AG08395 (cell line): ENCODE measurements at regions not wholly inside any gene's neighbourhood (a gene's known extent, or its start where the extent isn't known, plus 50 kb on each side); places are given as distances from the start of the nearest gene placed in this dataset.

Source experiments
- DNase-seq: peaks from one replicate; pipeline ENCODE4 v3.0.0; 2012; ENCODE audit warnings: mixed read lengths, low spot score

DNA sequence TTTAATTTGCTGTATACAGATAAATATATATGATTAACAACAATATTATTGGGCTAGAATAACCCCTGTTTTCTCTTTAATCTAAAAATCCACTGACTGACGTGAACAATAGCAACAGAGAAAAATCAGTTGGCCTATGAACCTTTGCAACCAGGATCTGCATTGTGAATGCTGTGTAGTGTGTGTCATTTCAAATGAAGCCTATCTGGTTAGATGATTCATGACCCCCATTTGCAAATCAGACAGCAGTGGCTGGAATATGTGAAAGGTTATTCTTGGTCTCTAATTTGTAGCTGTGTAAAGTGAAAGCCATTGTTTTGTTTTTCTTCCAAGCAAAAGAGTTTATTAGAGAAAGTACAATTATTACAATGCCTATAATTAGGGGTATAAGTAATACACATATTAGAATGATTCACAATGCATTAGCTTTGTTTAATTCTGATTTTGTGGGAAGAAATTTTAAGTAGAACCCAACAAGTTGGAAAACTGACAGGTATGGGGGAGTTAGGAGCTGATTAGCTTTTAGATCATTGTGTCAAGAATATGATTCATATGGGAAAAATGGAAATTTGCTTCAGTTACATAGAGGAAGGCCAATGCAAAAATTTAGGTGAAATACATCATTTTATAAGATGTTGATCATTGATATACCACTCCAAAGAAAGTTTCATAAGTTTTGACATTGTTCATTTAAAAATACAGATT is 1362.2 kb upstream of the TMEFF2 start:
- no peak for DNase-seq

DNA sequence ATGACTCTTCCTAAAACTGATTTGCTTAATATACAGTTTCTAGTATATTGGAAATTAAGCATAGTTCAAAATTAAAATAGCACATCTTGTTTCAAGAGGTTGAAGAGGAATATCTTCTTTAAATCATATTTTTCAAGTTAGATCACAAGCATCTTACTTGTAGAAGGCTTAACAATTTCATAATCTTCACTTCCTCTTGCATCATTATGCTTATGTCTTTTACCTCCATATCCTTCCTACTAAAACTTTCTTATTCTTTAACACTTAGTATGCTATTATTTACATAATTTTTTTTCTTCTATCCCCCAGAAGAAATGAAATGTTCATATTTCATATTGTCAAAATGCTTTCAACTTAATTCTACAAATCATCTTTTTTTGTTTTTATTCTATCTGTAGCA is 1354.9 kb upstream of the TMEFF2 start:
- DNase-seq, result no peak

GRCh38 chr2:193542762-193543161 is 1348.0 kb upstream of the TMEFF2 start:
- no peak for DNase-seq

- no peak for DNase-seq
These were observed 1344.5 kb upstream of the TMEFF2 start for GRCh38 chr2:193539188-193539587.

DNA sequence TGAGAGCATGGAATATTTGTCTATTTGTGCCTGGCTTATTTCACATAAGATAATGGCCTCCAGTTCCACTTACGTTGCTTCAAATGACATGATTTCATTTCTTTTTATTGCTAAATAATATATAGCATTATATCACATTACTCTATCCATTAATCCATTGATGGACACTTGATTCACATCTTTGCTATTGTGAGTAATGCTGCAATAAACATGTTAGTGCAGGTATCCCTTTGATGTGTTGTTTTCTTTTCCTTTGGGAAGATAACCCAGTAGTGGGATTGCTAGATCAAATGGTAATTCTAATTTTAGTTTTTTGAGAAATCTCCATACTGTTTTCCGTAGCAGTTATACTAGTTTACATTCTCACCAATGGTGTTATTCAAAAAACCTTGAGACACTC is 1343.3 kb upstream of the TMEFF2 start:
- no peak for DNase-seq

DNA sequence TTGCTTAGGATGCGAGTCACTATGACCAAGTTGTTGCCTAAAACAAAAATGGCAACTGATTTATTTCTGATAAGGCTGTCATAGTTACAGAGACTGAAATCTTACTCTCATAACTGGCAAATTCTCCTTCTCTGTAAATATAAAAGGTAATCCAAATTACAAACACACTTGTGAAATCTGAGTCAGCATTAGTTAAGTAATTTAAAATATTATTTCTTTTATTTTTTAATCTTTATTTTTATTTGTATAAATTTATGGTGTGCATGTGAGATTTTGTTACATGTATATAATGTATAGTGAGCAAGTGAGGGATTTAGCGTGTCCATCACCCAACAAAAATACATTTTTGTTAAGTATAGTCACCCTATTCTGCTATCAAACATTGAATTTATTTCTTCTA is 1342.8 kb upstream of the TMEFF2 start:
- DNase-seq, result no peak

GRCh38 chr2:193528458-193528857 is 1333.7 kb upstream of the TMEFF2 start:
- DNase-seq, result no peak

- DNase-seq, result no peak
These were observed 1332.4 kb upstream of the TMEFF2 start for GRCh38 chr2:193527146-193527545.

- DNase-seq, result no peak
These were observed 1328.9 kb upstream of the TMEFF2 start for GRCh38 chr2:193523662-193524061.

DNA sequence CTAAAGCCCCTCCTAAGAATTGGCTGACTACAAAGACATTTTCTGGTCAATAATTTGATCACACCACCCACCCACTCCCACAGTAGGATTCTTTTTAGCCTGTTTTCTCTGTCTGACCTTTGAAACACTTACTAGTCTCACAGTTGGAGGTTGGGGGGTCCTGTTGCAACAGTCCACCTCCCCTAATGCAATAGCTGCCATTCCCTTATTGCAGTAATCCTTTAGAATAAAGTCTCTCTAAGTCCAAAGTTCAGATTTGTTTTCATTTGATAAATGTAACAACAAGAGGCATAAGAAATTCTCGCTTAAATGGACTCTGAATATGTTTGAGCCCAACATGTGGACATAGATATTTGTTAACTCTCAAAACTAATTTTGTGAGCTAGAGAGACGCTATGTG is 1326.8 kb upstream of the TMEFF2 start:
- no peak for DNase-seq

DNA sequence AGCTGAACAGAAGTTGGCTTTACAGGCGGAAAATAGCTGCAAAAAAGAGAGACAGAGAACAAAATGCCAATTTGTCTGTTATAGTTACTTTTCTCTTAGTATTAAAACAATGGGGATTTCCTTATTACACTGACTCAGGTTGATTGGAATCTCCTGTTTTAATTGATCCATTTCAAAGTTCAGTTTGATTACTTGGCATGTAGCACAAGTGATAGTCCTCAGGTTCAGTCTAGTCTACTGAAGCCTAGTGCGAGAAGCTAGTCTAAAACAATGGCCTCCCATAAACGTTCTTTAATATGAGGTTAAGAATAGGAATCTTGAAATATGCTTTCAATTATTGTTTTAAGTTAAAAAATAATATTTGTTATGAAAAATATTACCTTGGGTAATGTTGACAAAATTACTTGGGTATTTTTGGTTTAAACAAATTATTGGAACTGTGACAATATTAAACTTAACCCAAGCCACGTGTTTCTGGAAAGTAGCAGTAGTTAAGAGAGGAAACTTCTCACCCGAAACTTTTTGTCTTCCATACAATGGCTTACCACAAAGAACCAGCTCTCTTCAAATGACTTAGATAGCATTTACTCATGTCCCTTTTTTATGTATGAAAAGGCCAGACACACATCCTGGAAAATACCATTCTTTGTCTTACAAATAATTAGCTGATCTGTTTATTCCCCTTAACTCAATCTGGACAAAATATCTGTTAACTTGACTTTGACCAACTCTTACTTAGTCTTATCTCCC is 1326.2 kb upstream of the TMEFF2 start:
- DNase-seq, result no peak

DNA sequence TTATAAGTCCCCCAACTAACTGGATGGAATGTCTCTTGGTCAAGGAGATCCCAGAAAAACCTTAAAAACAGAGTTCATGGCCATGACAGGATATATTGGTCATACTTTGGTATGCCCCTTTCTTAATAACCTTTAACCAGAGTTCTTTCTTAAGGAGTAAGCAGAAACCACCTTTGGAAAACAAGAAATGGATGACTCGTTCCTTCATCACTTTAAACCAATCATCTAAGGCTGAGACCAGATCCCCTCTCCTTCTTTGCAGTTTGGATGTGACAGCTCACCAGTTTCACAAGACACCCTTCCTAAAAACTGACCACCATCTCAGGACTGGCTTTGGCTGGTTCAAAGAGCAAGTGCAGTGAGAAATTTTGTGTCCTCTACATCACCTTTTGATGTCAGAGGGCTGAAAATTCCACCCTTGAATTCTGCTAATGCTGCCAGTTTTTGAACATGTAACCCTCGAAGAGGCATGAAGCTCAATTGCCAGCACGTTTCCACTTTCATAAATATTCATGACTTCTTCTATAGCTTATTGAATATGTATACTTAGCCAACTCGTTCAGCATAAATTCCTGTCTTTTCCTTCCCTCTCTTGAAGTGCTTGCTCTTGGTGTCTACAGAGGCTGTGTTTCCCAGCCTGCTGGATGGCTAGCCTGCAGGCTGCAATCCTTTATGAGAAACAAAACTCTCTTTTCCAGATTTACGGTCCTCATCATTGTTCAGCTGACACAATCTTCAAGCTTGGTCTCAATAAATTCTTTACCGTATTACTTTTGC is 1323.5 kb upstream of the TMEFF2 start:
- no peak for DNase-seq

DNA sequence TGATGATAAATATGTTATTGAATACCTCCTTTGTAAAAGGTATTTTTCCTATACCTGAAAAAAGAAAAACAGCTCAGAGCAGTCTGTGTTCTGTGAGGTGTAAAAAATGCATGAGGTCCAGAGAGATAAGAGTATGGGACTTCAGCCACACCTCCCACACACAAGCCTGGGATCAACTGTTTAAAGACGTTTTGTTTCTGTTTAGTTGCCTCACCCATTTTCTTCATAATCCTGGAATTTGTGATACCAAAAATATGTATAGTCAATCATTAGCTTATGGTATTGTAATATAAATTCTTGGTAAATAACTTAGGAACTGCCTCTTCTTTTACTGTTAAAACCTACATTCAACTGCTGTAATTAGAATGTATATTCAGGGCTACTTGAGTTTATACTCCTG is 1322.9 kb upstream of the TMEFF2 start:
- no peak for DNase-seq

DNA sequence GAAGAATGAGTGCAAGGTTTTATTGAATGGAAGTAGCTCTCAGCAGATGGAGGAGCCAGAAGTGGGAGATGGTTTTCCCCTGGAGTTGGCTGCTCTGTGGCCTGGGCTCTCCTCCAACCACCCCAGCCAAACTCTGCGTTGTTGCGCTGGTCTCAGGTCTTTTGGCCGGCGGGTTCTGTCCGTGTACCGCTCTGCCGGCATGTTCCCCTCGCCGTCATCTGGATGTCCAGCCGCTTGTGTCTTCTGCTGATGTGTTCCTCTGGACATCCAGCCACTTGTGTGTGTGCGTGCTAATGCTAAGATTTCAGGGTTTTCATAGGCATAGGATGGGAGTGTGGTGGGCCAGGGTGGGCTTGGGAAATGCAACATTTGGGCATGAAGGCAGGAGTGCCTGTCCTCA is 1311.3 kb upstream of the TMEFF2 start:
- DNase-seq, result no peak

DNA sequence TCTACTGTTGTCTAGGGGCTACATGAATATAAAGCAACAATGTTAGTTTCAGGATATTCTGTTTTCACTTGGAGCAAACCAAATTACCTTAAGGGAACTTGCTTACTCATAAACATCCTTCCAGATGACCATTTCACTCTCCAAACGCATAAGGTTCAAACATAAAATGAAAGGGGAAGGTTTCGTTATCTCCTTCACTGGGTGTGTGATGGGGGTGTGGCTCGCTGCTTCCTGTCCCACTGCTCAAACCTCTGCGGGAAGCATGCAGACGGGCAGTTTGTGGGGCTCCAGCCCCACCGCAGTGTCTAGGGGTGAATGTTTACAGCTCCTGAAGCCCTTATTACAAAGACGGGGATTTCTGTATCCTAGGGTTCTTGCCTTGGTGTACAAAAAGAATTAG is 1310.9 kb upstream of the TMEFF2 start:
- DNase-seq, result no peak

DNA sequence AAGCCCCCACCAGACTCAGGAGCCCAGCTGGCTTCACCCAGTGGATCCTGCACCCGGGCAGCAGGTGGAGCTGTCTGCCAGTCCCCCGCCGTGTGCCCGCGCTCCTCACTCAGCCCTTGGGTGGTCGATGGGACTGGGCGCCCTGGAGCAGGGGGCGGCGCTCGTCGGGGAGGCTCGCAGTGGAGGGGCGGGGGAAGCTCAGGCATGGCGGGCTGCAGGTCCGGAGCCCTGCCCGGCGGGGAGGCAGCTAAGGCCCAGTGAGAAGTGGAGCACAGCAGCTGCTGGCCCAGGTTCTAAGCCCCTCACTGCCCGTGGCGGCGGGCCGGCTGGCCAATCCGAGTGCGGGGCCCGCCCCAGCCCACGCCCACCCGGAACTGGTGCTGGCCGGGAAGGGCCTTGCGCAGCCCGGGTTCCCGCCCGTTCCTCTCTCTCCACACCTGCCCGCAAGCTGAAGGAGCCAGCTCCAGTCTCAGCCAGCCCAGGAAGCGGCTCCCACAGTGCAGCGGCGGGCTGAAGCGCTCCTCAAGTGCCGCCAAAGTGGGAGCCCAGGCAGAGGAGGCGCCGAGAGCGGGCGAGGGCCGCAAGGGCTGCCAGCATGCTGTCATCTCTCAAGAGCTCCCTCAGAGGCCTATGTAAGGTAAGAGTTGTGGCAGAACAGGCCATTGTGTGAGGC is 1307.8 kb upstream of the TMEFF2 start:
- no peak for DNase-seq

GRCh38 chr2:193496786-193497185 is 1302.1 kb upstream of the TMEFF2 start:
- no peak for DNase-seq

- no peak for DNase-seq
These were observed 1287.8 kb upstream of the TMEFF2 start for GRCh38 chr2:193482557-193482956.

DNA sequence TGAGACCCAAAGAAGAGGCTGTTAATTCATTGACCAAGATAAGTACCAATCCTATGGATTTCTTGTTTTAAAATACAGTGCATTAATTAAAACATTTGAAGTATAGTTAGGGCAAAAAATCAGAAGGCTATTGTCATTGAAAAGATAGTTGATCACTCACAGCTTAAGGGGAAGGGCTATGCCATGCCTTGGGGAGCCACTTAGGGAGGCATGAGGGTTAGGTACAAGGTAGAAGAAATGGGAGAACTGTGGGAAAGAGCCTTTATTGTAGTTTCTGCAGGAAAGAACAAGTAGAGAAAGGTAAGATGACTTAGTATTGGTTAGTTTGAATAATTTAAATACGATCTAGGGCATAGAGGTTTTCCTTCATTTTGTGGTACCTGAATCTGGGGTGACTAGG is 1285.5 kb upstream of the TMEFF2 start:
- no peak for DNase-seq

- DNase-seq, result no peak
These were observed 1281.6 kb upstream of the TMEFF2 start for GRCh38 chr2:193476171-193476800.

GRCh38 chr2:193475038-193475437 is 1280.3 kb upstream of the TMEFF2 start:
- no peak for DNase-seq

DNA sequence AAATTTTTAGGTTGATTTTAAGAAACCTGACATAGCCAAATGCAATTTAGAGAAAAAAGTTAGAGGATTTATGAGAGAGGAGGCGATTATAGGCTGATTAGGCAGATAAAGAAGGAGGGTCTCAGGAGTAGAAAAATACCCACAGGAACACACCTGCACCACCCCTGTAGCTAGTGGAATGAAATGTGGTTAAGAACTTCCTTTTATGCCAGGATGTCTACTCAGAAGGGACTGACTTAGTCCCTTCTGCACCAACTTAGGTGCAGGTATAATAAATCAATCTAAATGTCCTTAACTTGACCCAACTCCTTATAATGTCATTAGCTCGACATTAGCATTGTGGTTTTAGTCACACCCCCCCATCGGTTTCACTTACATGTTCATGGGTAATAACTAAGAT is 1274.5 kb upstream of the TMEFF2 start:
- DNase-seq, result no peak
